GM19035 (cell line): ENCODE measurements at regions not wholly inside any gene's neighbourhood (a gene's known extent, or its start where the extent isn't known, plus 50 kb on each side); places are given as distances from the start of the nearest gene placed in this dataset.
A peak's percentile ranks its signal among the peaks of the same experiment; 100 is the strongest.
"Not testable (repeated sequence)": the region's sequence is repeated elsewhere in the genome, so short reads cannot be mapped to it uniquely, and the experiment has no call there.

Experiments used
- ATAC-seq: cut with Tn5 transposase; IDR thresholded peaks from one replicate; pipeline ENCODE4 v1.9.1; 2021; ENCODE audit not compliant: unreplicated experiment

GRCh38 chr10:84626397-84627087, 298.2 kb downstream of the CCSER2 start:
- no peak for ATAC-seq

- no peak for ATAC-seq
Observed at GRCh38 chr10:84632866-84633265, 304.5 kb downstream of the CCSER2 start.

GRCh38 chr10:84634636-84635035, 306.2 kb downstream of the CCSER2 start:
- no peak for ATAC-seq

- not testable (repeated sequence) for ATAC-seq
Observed at GRCh38 chr10:84650628-84651027, 322.2 kb downstream of the CCSER2 start.

GRCh38 chr10:84654671-84655070, 326.3 kb downstream of the CCSER2 start:
- no peak for ATAC-seq

- no peak for ATAC-seq
Observed at GRCh38 chr10:84659027-84659426, 330.6 kb downstream of the CCSER2 start.

- no peak for ATAC-seq
Observed at GRCh38 chr10:84659497-84660439, 331.4 kb downstream of the CCSER2 start.

GRCh38 chr10:84660450-84661159, 332.2 kb downstream of the CCSER2 start:
- ATAC-seq: no peak

- no peak for ATAC-seq
Observed at GRCh38 chr10:84665211-84665610, 336.8 kb downstream of the CCSER2 start.

GRCh38 chr10:84665883-84666463, 337.6 kb downstream of the CCSER2 start:
- ATAC-seq: peak; percentile 71

- ATAC-seq: no peak
Observed at GRCh38 chr10:84668186-84668763, 339.9 kb downstream of the CCSER2 start.

- no peak for ATAC-seq
Observed at GRCh38 chr10:84675060-84675459, 346.7 kb downstream of the CCSER2 start.

GRCh38 chr10:84676536-84676935, 348.1 kb downstream of the CCSER2 start:
- no peak for ATAC-seq

- no peak for ATAC-seq
Observed at GRCh38 chr10:84681781-84682180, 353.4 kb downstream of the CCSER2 start.

GRCh38 chr10:84683550-84683949, 355.2 kb downstream of the CCSER2 start:
- ATAC-seq: no peak

- ATAC-seq: no peak
Observed at GRCh38 chr10:84683980-84684740, 355.8 kb downstream of the CCSER2 start.

GRCh38 chr10:84685047-84685660, 356.8 kb downstream of the CCSER2 start:
- ATAC-seq: no peak

- no peak for ATAC-seq
Observed at GRCh38 chr10:84693006-84693405, 364.6 kb downstream of the CCSER2 start.

GRCh38 chr10:84695902-84696301, 367.5 kb downstream of the CCSER2 start:
- ATAC-seq: no peak

- ATAC-seq: no peak
Observed at GRCh38 chr10:84696610-84697009, 368.2 kb downstream of the CCSER2 start.
